Bronchial epithelial cell (primary cell): ENCODE measurements at regions not wholly inside any gene's neighbourhood (a gene's known extent, or its start where the extent isn't known, plus 50 kb on each side); places are given as distances from the start of the nearest gene placed in this dataset.

ENCODE experiments used
- DNase-seq: peaks from one replicate; pipeline ENCODE4 v3.0.0-alpha.2; 2010; ENCODE audit warnings: low read depth
- FAIRE-seq: peaks from 2 replicates; lab custom pipeline; 2011; peaks lifted over from hg19 to GRCh38; lab: Jason Lieb, UNC
- H3K27me3 ChIP-seq: 2 replicates; pipeline ENCODE4 v1.5.1; 2011; ENCODE audit warnings: low read length; ENCODE audit not compliant: control insufficient read depth, insufficient read depth
- H3K36me3 ChIP-seq: 2 replicates; pipeline ENCODE4 v1.5.1; 2011; ENCODE audit warnings: low read length; ENCODE audit not compliant: control insufficient read depth, insufficient read depth
- H3K4me3 ChIP-seq: 2 replicates; pipeline ENCODE4 v1.5.1; 2011; ENCODE audit warnings: mild to moderate bottlenecking, low read depth, low read length, control low read depth
- TF ChIP-seq, protein P1 (sequence below): IDR thresholded peaks from 2 replicates; pipeline ENCODE4 v1.5.1; 2011; ENCODE audit warnings: mild to moderate bottlenecking, moderate library complexity, low read length, control low read depth, inconsistent platforms; ENCODE audit not compliant: insufficient read depth, severe bottlenecking

DNA sequence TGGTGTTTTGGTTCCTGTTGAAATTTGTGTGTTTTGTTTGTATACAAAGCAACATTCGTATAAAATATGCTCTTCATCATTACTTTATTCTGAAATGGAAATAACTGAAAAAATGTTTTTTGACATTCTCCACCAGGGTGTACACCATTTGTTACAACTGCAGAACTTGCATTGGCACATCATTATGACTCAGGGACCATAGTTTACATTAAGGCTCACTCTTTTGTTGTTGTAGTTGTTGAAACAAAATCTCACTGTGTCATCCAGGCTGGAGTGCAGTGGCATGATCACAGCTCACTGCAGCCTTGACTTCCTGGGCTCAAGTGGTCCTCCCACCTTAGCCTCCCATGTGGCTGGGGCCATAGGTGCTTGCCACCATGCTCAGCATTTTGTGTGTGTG is 676.6 kb downstream of the TDRD15 start:
- H3K27me3 ChIP-seq = no peaks in the 10 kb centered on the region
- FAIRE-seq = peak; percentile 68
- H3K36me3 ChIP-seq = no peaks in the 10 kb centered on the region
- peak; percentile 4 for DNase-seq
- TF ChIP-seq, protein P1, sequence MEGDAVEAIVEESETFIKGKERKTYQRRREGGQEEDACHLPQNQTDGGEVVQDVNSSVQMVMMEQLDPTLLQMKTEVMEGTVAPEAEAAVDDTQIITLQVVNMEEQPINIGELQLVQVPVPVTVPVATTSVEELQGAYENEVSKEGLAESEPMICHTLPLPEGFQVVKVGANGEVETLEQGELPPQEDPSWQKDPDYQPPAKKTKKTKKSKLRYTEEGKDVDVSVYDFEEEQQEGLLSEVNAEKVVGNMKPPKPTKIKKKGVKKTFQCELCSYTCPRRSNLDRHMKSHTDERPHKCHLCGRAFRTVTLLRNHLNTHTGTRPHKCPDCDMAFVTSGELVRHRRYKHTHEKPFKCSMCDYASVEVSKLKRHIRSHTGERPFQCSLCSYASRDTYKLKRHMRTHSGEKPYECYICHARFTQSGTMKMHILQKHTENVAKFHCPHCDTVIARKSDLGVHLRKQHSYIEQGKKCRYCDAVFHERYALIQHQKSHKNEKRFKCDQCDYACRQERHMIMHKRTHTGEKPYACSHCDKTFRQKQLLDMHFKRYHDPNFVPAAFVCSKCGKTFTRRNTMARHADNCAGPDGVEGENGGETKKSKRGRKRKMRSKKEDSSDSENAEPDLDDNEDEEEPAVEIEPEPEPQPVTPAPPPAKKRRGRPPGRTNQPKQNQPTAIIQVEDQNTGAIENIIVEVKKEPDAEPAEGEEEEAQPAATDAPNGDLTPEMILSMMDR = no peak
- H3K4me3 ChIP-seq = no peak overlapping the region

DNA sequence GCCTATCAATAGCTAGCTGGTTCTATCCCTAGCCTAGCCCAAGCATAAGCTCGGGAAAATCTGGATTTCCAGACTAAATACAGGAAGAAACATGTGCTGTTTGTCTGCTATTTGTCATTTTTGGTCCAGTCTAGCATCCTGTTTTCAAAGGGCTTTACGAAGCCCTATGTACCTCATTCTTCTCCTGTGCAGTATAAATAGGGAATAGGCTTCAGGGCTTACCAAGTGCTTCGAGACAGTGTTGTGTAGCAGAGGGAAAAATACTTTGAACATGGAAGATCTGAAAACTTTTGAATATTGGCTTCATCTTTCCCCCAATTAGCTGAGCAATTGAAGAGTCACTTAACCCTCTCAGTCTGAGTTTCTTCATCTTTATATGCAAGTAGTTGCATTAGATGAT is 679.8 kb downstream of the TDRD15 start:
- TF ChIP-seq, protein P1 = no peak
- no peak overlapping the region for H3K4me3 ChIP-seq
- H3K27me3 ChIP-seq = no peaks in the 10 kb centered on the region
- no peak for FAIRE-seq
- no peaks in the 10 kb centered on the region for H3K36me3 ChIP-seq
- DNase-seq = no peak

DNA sequence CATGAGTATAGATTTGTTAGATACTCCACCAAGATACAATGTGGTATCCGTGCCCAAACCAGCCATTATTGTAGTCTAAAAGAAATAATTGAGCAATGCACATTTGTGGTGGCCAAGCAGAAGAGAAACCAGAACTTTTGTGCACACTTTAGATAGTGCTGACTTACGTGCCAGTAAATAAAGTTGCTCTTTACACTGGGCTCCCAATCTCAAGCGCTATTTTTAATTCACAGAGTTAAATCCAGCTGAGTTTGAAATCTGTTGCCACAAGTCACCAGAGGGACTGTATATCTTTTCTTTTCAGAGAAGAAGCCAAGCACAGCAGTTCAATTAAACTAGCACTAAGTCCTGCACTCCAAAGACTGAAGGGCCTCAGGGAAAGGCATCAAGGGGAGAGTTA is 680.4 kb downstream of the TDRD15 start:
- no peak for FAIRE-seq
- Histone ChIP-seq H3K36me3 (no peaks in the 10 kb centered on the region), H3K27me3 (no peaks in the 10 kb centered on the region), H3K4me3 (no peak overlapping the region)
- DNase-seq = no peak
- TF ChIP-seq, protein P1 = no peak

DNA sequence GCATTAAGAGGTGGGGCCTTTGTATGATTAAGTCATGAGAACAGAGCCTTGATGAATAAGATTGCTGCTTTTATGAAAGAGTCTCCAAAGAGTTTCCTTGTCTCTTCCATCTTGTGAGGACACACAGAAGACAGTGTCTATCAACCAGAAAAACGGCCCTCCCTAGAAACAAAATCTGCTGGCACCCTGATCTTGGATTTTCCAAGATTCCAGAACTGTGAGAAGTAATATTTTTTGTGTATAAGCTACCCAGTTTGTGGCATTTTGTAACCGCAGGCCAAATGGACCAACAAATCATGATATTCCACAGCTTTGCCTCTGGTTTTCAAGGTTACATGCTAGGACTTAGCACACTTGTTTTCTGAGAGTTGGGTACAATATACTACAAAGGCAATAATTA is 687.8 kb downstream of the TDRD15 start:
- DNase-seq (no peak), FAIRE-seq (no peak)
- Histone ChIP-seq H3K27me3 (no peaks in the 10 kb centered on the region), H3K36me3 (no peaks in the 10 kb centered on the region), H3K4me3 (no peak overlapping the region)
- TF ChIP-seq, protein P1 = no peak

DNA sequence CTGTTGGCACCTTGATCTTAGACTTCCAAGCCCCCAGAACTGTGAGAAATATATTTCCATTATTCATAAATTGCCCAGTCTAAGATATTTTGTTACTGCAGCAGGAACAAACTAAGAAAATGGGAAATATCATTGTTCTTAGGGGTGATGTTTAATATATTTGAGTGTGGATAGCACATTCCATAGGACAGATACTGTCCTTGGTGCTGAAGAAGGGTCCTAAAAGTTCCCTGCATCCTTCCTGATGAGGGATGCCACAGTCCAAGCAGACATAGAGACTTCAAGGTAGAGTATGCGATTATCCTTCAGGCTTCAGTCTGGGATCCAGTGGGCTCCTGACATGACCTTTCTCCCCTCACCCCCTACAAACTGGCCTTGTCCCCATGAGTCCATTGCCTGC is 689.0 kb downstream of the TDRD15 start:
- no peak overlapping the region for H3K4me3 ChIP-seq
- DNase-seq (no peak), FAIRE-seq (no peak)
- no peaks in the 10 kb centered on the region for H3K27me3 ChIP-seq
- TF ChIP-seq, protein P1 = no peak
- H3K36me3 ChIP-seq = no peaks in the 10 kb centered on the region

DNA sequence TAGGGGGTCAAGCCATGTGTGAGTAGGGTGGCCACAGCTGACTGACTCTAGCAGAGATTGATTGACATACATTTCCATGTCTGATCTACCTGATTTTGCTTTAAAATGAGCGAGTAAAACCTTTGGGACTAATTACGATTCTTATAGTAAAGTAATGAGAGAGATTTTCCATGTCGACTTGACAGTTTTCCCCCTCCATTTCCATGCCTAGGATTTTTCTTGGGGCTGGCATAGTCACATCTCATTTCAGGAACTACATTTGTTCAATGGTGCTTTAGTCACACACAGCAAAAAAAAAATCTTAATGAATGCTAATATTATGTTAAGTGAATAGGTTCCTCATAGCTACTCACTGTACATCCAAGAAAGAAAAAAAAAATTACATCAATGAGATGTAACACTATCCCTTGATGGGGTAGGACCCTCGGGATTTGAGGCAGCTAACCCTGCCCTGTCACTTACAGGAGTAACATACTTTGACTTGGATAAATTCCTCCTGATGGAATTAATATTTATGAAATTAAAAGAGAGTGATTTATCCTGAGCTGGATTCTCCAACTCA is 690.9 kb downstream of the TDRD15 start:
- FAIRE-seq (no peak), DNase-seq (no peak)
- no peaks in the 10 kb centered on the region for H3K36me3 ChIP-seq
- H3K27me3 ChIP-seq = no peaks in the 10 kb centered on the region
- TF ChIP-seq, protein P1 = no peak
- no peak overlapping the region for H3K4me3 ChIP-seq
